ENCODE measurements at regions not wholly inside any gene's neighbourhood (a gene's known extent, or its start where the extent isn't known, plus 50 kb on each side); places are given as distances from the start of the nearest gene placed in this dataset.

DNA sequence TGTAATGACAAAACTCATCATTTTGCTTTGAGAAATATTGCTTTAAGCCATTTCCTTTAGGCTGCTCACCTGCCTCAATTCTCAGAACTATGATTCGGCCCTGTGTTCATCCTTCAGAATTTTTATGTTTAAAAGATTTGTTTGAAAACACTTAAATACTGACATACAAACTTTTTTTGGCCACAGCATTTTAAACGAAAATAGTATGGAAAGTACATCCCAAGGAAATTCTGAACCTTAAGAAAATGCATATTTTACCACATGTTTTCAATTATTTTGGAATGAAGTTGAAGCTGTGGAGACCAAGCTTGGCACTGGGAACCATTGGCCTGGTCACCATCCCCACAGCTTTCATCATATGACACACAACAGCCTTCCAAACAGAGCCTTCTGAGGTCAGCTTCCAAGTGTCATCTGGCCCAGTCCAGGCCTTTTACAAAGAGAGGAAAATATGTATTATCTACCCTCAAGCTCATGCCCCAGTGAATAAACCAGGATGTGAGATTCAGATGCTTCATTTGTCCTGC, 83.3 kb downstream of the SOD2 start:
- Mint-ChIP-seq H3K4me1 (ENCODE audit: low read depth) (no peaks in the 10 kb centered on the region), H3K27me3 (ENCODE audit: low read depth) (peaks cover 2% of the 10 kb centered on the region), H3K4me3 (no peak overlapping the region), H3K36me3 (ENCODE audit: insufficient read depth) (no peaks in the 10 kb centered on the region), H3K9me3 (peaks cover 6% of the 10 kb centered on the region)
- no peak for DNase-seq
- ATAC-seq = no peak

DNA sequence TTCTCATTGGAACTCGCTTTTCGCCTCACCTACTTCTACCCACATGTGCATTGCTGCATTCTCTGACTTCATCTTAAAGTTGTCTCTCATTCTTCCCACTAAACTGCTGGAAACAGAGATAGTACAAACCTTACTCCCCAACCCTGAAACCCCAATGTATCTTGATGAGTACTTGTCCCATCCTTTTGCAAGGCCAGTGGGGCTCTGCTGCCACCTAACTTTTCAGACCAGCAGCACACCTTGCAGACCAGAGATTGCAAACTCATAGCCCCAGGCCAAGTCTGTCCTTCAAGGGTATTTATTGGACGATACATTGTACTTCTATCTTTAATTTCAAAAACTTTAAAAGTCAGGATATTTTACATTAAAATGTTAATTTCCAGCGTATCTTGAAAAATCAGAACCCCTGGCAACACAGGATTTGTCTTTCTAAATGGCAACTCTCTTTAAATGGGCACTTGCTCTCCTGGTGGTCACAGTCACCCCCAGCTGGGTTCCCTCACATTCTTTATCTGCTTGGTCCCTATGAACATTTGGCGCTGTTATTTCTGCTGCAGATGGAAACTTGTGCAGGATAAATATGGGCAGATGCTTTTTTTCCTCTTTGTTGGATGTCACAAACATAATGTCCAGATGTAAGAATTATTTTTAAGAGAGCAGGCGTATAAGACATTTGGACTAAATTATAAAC, 83.9 kb downstream of the SOD2 start:
- DNase-seq = no peak
- Mint-ChIP-seq H3K36me3 (ENCODE audit: insufficient read depth) (no peaks in the 10 kb centered on the region), H3K9me3 (peaks cover 4% of the 10 kb centered on the region), H3K27me3 (ENCODE audit: low read depth) (peaks cover 2% of the 10 kb centered on the region), H3K4me1 (ENCODE audit: low read depth) (no peaks in the 10 kb centered on the region), H3K4me3 (no peak overlapping the region)
- ATAC-seq = no peak

DNA sequence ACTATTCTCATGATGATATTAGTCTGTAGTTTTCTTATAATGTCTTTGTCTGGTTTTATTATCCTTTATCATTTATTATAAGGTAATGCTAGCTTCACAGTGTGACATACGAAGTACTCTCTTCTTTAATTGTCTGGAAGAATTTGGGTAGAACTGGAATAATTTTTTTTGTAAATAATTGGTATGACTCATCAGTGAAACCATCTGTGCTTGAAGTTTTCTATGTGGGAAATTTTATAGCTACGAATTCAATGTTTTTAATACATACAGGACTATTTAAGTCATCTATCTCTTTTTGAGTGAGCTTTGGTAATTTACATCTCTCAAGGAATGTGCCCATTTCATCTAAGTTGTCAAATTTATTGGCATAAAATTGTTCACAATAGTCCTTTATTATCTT, 86.3 kb downstream of the SOD2 start:
- H3K4me3 Mint-ChIP-seq = no peak overlapping the region
- no peaks in the 10 kb centered on the region for H3K9me3 Mint-ChIP-seq
- ATAC-seq (no peak), DNase-seq (no peak)
- H3K4me1 Mint-ChIP-seq (ENCODE audit: low read depth) = no peaks in the 10 kb centered on the region
- H3K27me3 Mint-ChIP-seq (ENCODE audit: low read depth) = peaks cover 2% of the 10 kb centered on the region
- no peaks in the 10 kb centered on the region for H3K36me3 Mint-ChIP-seq (ENCODE audit: insufficient read depth)

DNA sequence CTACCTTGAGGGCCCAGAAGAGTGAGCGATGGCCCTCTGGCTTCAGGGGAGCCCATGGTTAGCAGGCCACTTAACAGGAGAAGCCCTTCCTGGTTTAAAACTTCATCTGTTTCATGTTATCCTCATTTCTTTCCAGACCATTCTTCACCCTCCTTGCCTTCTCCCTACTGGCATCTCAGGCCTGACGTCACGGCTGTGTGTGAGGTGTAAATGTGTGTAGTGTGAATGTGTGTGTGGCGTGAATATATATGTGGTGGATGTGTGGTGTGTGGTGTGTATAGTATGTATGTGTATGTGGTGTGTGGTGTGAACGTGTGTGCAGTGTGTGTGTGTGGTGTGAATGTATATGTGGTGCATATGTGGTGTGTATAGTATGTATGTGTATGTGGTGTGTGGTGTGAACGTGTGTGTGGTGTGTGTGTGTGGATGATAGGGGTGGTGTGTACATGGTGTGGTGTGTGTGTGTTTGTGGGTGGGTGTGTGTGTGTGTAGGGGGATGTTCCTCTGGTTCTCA, 88.5 kb downstream of the SOD2 start:
- H3K36me3 Mint-ChIP-seq (ENCODE audit: insufficient read depth) = no peaks in the 10 kb centered on the region
- no peaks in the 10 kb centered on the region for H3K4me1 Mint-ChIP-seq (ENCODE audit: low read depth)
- peaks cover 2% of the 10 kb centered on the region for H3K27me3 Mint-ChIP-seq (ENCODE audit: low read depth)
- ATAC-seq = no peak
- DNase-seq = no peak
- H3K9me3 Mint-ChIP-seq = no peaks in the 10 kb centered on the region
- no peak overlapping the region for H3K4me3 Mint-ChIP-seq

DNA sequence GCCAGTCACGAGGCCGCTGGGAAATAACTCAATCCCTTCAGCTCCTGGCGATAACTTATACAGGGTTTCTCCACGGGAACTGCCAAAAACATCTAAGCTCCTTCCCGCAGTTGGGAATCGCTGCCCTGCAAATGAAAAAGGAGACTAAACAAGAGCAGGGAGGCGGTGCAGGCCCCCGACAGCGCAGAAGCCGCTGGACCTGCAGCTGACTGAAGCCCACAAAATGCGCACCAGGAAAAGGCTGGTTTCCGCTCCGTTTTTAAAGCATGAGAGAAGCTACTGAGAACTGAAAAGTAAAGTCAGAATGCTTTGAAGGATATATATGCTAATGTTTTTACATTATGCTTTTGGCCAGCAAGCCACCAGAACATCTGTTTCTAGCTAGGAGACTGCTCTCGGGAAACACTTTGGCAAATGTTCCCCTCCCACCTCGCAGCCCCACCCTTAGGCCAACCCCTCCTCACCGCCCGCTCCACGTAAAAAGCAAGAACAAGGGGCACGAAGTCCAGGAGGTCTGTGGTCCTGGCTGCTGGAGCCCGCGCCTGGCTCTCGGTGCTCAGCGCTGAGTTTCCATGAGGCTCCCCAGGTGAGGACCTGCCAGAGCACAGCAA, 90.5 kb downstream of the SOD2 start:
- Mint-ChIP-seq H3K9me3 (no peaks in the 10 kb centered on the region), H3K27me3 (ENCODE audit: low read depth) (no peaks in the 10 kb centered on the region), H3K4me3 (no peak overlapping the region), H3K36me3 (ENCODE audit: insufficient read depth) (no peaks in the 10 kb centered on the region), H3K4me1 (ENCODE audit: low read depth) (no peaks in the 10 kb centered on the region)
- no peak for ATAC-seq
- DNase-seq = no peak

DNA sequence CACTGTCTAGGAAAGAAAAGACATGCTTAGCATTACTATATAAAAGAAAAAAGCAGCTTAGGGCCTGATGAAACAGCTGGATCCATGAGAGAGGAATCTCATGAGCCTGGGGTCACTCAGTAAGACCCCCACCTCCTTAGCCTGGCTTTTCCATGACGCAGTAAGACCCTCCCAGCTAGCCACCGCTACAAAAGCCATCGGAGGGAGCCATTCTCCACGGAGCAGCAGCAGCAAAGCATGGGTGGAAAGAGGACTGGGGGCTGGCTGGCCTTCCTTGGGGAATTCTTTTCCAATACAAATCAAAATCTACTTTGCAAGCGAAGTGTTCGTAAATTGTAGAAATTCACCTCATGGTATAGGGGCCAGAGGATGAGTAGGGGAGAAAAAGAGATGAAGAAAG, 91.8 kb downstream of the SOD2 start:
- H3K9me3 Mint-ChIP-seq = no peaks in the 10 kb centered on the region
- no peaks in the 10 kb centered on the region for H3K36me3 Mint-ChIP-seq (ENCODE audit: insufficient read depth)
- DNase-seq (no peak), ATAC-seq (no peak)
- H3K27me3 Mint-ChIP-seq (ENCODE audit: low read depth) = no peaks in the 10 kb centered on the region
- H3K4me3 Mint-ChIP-seq = no peak overlapping the region
- H3K4me1 Mint-ChIP-seq (ENCODE audit: low read depth) = no peaks in the 10 kb centered on the region

DNA sequence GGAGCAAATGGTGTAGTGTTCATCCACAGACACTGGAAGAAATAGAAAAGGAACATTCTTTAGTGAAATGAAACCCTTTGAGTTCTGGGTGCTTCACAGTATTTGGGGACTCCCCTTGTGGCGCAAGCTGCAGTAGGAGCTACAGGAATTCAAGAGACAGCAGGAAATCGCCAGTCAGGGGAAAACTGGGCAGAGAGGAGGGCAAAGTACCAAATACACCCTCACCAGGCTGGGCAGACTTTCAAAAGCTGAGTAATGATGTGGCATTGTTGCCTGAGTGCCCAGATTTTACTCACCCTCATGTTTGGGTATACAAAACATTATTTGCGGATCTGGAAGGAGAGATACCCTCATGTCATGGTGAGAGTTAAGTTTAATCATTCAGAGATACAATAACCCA, 97.9 kb downstream of the SOD2 start:
- Mint-ChIP-seq H3K4me3 (no peak overlapping the region), H3K4me1 (ENCODE audit: low read depth) (peaks cover 11% of the 10 kb centered on the region), H3K27me3 (ENCODE audit: low read depth) (no peaks in the 10 kb centered on the region), H3K9me3 (no peaks in the 10 kb centered on the region), H3K36me3 (ENCODE audit: insufficient read depth) (no peaks in the 10 kb centered on the region)
- DNase-seq (no peak), ATAC-seq (peak; percentile 39 to 63)

DNA sequence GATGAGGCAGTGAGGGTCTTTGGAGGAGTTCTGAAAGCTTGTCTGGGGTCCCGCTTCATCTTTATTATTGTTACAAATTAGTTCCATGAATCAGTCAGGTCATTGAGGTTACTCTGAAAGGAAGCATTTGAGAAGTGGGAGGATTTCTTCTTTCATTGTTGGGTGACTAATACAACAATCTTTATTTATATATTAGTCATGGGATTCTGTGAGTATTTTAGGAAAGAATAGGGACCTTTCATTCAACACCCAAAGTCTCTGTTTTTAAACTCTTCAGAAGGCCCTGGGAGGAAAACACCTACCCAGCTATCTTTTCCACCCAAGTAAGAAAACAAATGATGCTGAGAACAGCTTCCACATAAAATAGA, 98.3 kb downstream of the SOD2 start:
- H3K9me3 Mint-ChIP-seq = no peaks in the 10 kb centered on the region
- peaks cover 11% of the 10 kb centered on the region for H3K4me1 Mint-ChIP-seq (ENCODE audit: low read depth)
- H3K27me3 Mint-ChIP-seq (ENCODE audit: low read depth) = no peaks in the 10 kb centered on the region
- no peak for DNase-seq
- H3K36me3 Mint-ChIP-seq (ENCODE audit: insufficient read depth) = no peaks in the 10 kb centered on the region
- H3K4me3 Mint-ChIP-seq = no peak overlapping the region
- ATAC-seq = peak; percentile 74 to 77

DNA sequence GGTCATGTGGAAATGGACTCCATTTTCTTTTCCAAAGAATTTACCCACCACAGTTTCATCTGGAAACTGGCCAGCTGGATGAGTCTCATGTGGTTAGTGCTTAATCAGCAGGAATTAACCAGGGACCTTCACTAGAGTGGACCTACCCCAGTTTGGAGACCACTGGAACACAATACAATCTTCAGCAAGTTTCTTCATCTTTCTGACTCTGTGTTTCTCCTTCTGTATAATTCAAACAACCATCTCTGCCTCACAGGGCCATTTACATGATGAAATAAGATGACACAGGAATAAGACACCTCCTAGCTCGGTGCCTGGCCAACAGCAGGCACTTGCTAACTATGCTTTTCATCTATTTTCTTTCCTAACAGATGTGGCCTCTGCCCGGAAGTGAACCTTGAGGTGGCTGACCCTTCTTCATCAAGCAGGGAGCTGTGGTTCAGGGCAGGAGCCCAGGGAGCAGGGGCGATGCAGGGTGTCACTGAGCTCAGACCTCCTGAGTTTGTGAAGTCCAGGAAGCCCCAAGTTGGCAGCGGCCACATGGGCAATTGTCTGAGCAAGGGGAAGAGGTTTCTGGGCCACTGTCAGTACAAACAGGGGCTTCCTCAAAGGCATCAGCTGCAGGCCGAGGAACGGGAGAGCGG, 98.8 kb downstream of the SOD2 start:
- Mint-ChIP-seq H3K4me3 (no peak overlapping the region), H3K4me1 (ENCODE audit: low read depth) (peaks cover 11% of the 10 kb centered on the region), H3K36me3 (ENCODE audit: insufficient read depth) (no peaks in the 10 kb centered on the region), H3K9me3 (no peaks in the 10 kb centered on the region), H3K27me3 (ENCODE audit: low read depth) (no peaks in the 10 kb centered on the region)
- no peak for DNase-seq
- peak in 1 of 2 donors; percentile 33 for ATAC-seq

DNA sequence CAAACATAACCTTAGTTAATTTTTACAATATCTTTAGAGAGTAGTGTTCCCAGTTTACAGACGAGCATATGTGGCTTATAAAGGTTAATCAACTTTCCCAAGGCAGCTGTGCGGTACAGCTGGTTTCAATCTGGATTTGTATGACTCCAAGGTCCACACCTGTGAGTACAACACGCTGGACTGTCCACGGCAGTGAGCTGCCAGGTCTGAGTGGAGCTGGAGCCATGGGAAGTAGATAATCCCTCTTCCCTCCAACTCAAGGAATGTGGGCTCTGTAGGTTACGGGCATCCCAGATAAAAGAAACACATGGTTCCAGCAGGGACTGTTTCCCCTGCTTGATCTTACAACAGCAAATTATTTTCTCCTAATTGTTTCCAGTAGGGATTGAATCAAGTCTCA, 102.2 kb downstream of the SOD2 start:
- ATAC-seq (no peak), DNase-seq (no peak)
- Mint-ChIP-seq H3K4me1 (ENCODE audit: low read depth) (peaks cover 11% of the 10 kb centered on the region), H3K4me3 (no peak overlapping the region), H3K9me3 (no peaks in the 10 kb centered on the region), H3K27me3 (ENCODE audit: low read depth) (no peaks in the 10 kb centered on the region), H3K36me3 (ENCODE audit: insufficient read depth) (no peaks in the 10 kb centered on the region)

DNA sequence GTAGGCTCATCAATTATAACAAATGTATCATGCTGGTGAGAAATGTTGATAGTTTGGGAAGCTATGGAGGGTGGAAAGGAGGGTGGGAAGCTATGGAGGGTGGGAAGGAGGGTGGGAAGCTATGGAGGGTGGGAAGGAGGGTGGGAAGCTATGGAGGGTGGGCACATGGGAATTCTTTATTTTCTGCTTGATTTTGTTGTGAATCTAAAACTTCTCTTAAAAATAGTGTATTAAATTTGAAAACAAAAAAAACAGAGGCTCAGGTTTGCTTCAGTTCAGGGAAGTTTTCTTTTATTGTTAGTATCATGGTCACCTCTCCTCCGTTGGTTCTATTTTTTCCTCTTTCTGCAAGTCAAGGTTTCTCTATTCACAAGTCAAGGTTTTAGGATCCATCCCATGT, 106.4 kb downstream of the SOD2 start:
- peaks cover under 1% of the 10 kb centered on the region for H3K27me3 Mint-ChIP-seq (ENCODE audit: low read depth)
- no peaks in the 10 kb centered on the region for H3K36me3 Mint-ChIP-seq (ENCODE audit: insufficient read depth)
- no peaks in the 10 kb centered on the region for H3K9me3 Mint-ChIP-seq
- no peaks in the 10 kb centered on the region for H3K4me1 Mint-ChIP-seq (ENCODE audit: low read depth)
- ATAC-seq (no peak), DNase-seq (no peak)
- no peak overlapping the region for H3K4me3 Mint-ChIP-seq

DNA sequence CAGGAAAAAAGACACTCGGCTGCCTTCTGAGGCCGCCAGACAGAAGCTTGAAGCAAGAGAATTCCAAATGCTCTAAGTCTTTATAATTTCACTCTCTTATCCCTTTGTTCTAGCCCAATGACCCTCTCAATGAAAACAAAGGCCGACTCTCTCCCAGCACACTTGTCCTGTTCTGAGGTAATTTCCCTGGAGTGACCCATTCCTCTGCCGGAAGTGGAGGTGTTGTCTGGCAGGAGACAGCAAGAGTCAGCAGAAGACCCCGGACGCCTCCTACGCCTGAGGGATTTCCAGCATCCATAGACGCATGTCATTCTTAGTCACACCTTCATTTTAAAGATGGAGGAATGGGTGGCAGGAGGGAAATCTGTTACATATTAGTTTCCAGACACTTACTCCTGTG, 110.3 kb downstream of the SOD2 start:
- Mint-ChIP-seq H3K36me3 (ENCODE audit: insufficient read depth) (no peaks in the 10 kb centered on the region), H3K27me3 (ENCODE audit: low read depth) (peaks cover 10% of the 10 kb centered on the region), H3K4me3 (no peak overlapping the region), H3K9me3 (peaks cover 8% of the 10 kb centered on the region), H3K4me1 (ENCODE audit: low read depth) (no peaks in the 10 kb centered on the region)
- no peak for DNase-seq
- no peak for ATAC-seq

DNA sequence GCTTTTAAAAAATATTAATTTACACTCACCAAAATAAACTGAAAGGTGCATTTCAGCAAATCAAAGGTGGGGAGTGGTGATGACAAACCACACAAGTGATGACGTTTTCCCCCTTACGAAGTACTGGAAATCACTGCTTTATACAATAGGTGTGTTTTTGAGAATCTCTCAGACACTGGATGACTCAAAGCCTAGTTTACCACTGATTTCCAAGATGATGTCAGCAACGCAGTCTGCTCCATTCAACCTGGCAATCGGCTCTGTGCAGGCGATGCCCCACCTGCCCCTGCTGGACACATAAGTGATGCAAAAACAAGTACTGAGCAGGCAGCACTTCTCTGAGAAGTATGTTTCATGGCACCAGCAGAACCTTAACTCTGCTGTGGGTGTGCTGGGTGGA, 114.4 kb downstream of the SOD2 start:
- Mint-ChIP-seq H3K4me1 (ENCODE audit: low read depth) (no peaks in the 10 kb centered on the region), H3K4me3 (no peak overlapping the region), H3K27me3 (ENCODE audit: low read depth) (peaks cover 22% of the 10 kb centered on the region), H3K9me3 (peaks cover 8% of the 10 kb centered on the region), H3K36me3 (ENCODE audit: insufficient read depth) (no peaks in the 10 kb centered on the region)
- no peak for DNase-seq
- no peak for ATAC-seq

DNA sequence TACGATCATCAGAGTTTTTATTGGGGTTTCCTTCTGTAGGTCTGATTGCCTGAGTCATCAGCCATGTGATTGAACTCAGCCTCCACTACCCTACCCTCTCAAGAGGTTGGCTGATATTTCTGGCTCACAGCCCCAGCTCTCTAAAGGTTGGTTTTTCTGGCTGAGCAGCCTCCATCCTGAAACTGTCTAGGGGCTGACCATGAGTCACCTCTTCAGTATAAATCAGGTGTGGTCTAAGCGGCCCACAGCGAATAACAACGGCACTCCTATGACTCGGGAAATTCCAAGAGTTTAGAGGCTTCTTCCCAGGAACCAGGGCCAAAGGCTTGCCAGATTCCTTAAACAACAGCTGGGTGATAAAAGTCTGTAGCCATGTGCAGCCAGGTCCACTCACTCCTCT, 115.5 kb downstream of the SOD2 start:
- ATAC-seq (no peak), DNase-seq (no peak)
- Mint-ChIP-seq H3K4me3 (no peak overlapping the region), H3K36me3 (ENCODE audit: insufficient read depth) (no peaks in the 10 kb centered on the region), H3K9me3 (peaks cover 8% of the 10 kb centered on the region), H3K4me1 (ENCODE audit: low read depth) (no peaks in the 10 kb centered on the region), H3K27me3 (ENCODE audit: low read depth) (peaks cover 22% of the 10 kb centered on the region)

Data from activated T-cell treated with anti-CD3 and anti-CD28 coated beads, Interleukin-2, amount 50 U/mL, for 4 hours (primary cell).